ENCODE measurements at regions not wholly inside any gene's neighbourhood (a gene's known extent, or its start where the extent isn't known, plus 50 kb on each side); places are given as distances from the start of the nearest gene placed in this dataset.

DNA sequence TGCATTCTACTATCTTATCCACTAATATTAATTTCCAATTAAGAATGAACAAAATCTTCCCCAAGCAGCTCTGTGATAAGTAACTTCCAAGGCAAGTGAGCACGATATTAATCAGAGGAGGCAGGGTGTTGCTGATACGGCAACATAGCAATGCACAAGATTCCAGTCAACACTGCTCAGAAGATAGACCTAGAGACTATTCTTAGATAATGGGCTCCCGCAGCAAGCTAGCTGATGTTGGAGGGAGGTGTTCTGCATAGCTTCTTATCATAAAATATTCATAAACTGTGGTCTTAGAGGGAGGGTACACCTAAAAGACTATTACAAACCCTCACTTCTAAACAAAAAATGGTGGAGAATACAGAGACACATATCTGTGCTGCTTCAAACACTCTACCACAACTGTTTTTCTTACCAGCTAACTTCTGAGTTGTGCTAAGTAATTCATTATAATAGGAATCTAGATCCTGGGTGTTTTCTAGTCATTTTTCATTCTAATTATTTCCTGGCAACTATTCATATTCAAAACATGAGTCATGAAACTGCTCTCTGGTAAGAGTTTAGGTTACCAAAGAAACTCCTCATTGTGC lies 382.0 kb upstream of the SOX14 start:
- TF ChIP-seq CTCF (conservative IDR thresholded peaks at IDR 0.05; ENCODE audit: low read depth, low read length) (no peak), EZH2 (IDR thresholded peaks at IDR 0.05; ENCODE audit: borderline replicate concordance, low read depth, low read length, poor library complexity, severe bottlenecking) (no peak)

Measured in A673 (cell line).